HEK293 (cell line): ENCODE measurements at regions not wholly inside any gene's neighbourhood (a gene's known extent, or its start where the extent isn't known, plus 50 kb on each side); places are given as distances from the start of the nearest gene placed in this dataset.

ENCODE experiments used
- CTCF ChIA-PET: fragments of 350-600 bp; formaldehyde crosslinking; extraction: SDS; loops from one replicate; lab custom pipeline; 2021; ENCODE audit warnings: antibody characterized with exemption; lab: Yijun Ruan, JAX
- POLR2A ChIA-PET: fragments of 300-600 bp; formaldehyde crosslinking; extraction: SDS; loops from one replicate; lab custom pipeline; 2020; ENCODE audit warnings: antibody characterized with exemption, inconsistent platforms; lab: Yijun Ruan, JAX
- H3K27ac ChIP-seq: fragments of 200-500 bp; sonication (Bioruptor generic); 2 replicates; pipeline ENCODE4 v1.5.1; 2014; ENCODE audit warnings: low read depth, low read length, control low read depth, inconsistent platforms; ENCODE audit errors: extremely low read depth
- H3K36me3 ChIP-seq, 2 experiments: fragments of 200-500 bp in 1 of 2; sonication (Bioruptor generic) in 1 of 2; 1 replicate in 1 of 2; 2 replicates in 1 of 2; pipeline ENCODE4 v1.5.1; 2014 to 2017; ENCODE audit warnings: inconsistent platforms in 2 of 2, low read length in 2 of 2; ENCODE audit not compliant: control insufficient read depth in 2 of 2, insufficient read depth in 1 of 2
- H3K4me1 ChIP-seq: fragments of 200-500 bp; sonication (Bioruptor generic); 2 replicates; pipeline ENCODE4 v1.5.1; 2014; ENCODE audit warnings: mild to moderate bottlenecking, low read length, inconsistent platforms; ENCODE audit not compliant: control insufficient read depth, insufficient read depth
- H3K4me3 ChIP-seq: 2 replicates; pipeline ENCODE4 v1.5.1; 2011; ENCODE audit warnings: low read depth, mild to moderate bottlenecking, control low read depth, low read length, moderate library complexity
- H3K9me3 ChIP-seq: fragments of 200-500 bp; sonication (Bioruptor generic); 2 replicates; pipeline ENCODE4 v1.5.1; 2014; ENCODE audit warnings: low read depth, low read length, inconsistent platforms; ENCODE audit not compliant: control insufficient read depth, insufficient read depth
- GFI1B ChIP-seq: fragments of 450-650 bp; formaldehyde crosslinking; IDR thresholded peaks from 2 replicates; pipeline ENCODE4 v1.5.1; 2016; ENCODE audit warnings: missing biosample characterization, missing genetic modification characterization
- SALL2 ChIP-seq: fragments of 450-650 bp; formaldehyde crosslinking; IDR thresholded peaks from 2 replicates; pipeline ENCODE4 v1.5.0; 2017; ENCODE audit warnings: missing biosample characterization, mild to moderate bottlenecking, missing genetic modification characterization, borderline replicate concordance
- SCRT2 ChIP-seq: fragments of 450-650 bp; formaldehyde crosslinking; IDR thresholded peaks from 2 replicates; pipeline ENCODE4 v1.5.1; 2016; ENCODE audit warnings: missing biosample characterization, missing genetic modification characterization
- ZEB2 ChIP-seq: fragments of 450-650 bp; formaldehyde crosslinking; IDR thresholded peaks from 2 replicates; pipeline ENCODE4 v1.5.1; 2016; ENCODE audit warnings: missing biosample characterization, missing genetic modification characterization
- ZFHX2 ChIP-seq: fragments of 450-650 bp; formaldehyde crosslinking; conservative IDR thresholded peaks from 2 replicates; pipeline ENCODE4 v1.5.1; 2016; ENCODE audit warnings: missing biosample characterization, missing genetic modification characterization
- ZNF155 ChIP-seq: fragments of 450-650 bp; formaldehyde crosslinking; IDR thresholded peaks from 2 replicates; pipeline ENCODE4 v1.5.1; 2016; ENCODE audit warnings: missing biosample characterization, missing genetic modification characterization
- ZNF169 ChIP-seq: fragments of 450-650 bp; formaldehyde crosslinking; IDR thresholded peaks from 2 replicates; pipeline ENCODE4 v1.5.1; 2016; ENCODE audit warnings: missing biosample characterization, missing genetic modification characterization
- ZNF214 ChIP-seq: fragments of 450-650 bp; formaldehyde crosslinking; IDR thresholded peaks from 2 replicates; pipeline ENCODE4 v1.5.1; 2017; ENCODE audit warnings: missing biosample characterization, mild to moderate bottlenecking, missing genetic modification characterization, borderline replicate concordance
- ZNF292 ChIP-seq: fragments of 450-650 bp; formaldehyde crosslinking; IDR thresholded peaks from 2 replicates; pipeline ENCODE4 v1.5.1; 2016; ENCODE audit warnings: low read depth, missing biosample characterization, missing genetic modification characterization, borderline replicate concordance
- ZNF37A ChIP-seq: fragments of 450-650 bp; IDR thresholded peaks from 2 replicates; pipeline ENCODE4 v1.5.1; 2018; ENCODE audit warnings: missing biosample characterization, missing genetic modification characterization
- ZNF558 ChIP-seq: fragments of 450-650 bp; formaldehyde crosslinking; IDR thresholded peaks from 2 replicates; pipeline ENCODE4 v1.5.1; 2016; ENCODE audit warnings: missing biosample characterization, missing genetic modification characterization
- ZNF560 ChIP-seq: fragments of 450-650 bp; formaldehyde crosslinking; IDR thresholded peaks from 2 replicates; pipeline ENCODE4 v1.5.1; 2017; ENCODE audit warnings: missing biosample characterization, missing genetic modification characterization, borderline replicate concordance
- ZNF654 ChIP-seq: fragments of 450-650 bp; formaldehyde crosslinking; IDR thresholded peaks from 2 replicates; pipeline ENCODE4 v1.5.1; 2016; ENCODE audit warnings: low read depth, missing biosample characterization, missing genetic modification characterization
- ZNF768 ChIP-seq: fragments of 450-650 bp; formaldehyde crosslinking; IDR thresholded peaks from 2 replicates; pipeline ENCODE4 v1.5.1; 2018; ENCODE audit warnings: missing biosample characterization, mild to moderate bottlenecking, missing genetic modification characterization
- ZNF777 ChIP-seq: fragments of 450-650 bp; formaldehyde crosslinking; IDR thresholded peaks from 2 replicates; pipeline ENCODE4 v1.5.1; 2017; ENCODE audit warnings: missing biosample characterization, missing genetic modification characterization, borderline replicate concordance
- ZNF792 ChIP-seq: fragments of 450-650 bp; formaldehyde crosslinking; IDR thresholded peaks from 2 replicates; pipeline ENCODE4 v1.5.1; 2016; ENCODE audit warnings: missing biosample characterization, missing genetic modification characterization
- TF ChIP-seq, protein P1 (sequence below): fragments of 450-650 bp; formaldehyde crosslinking; IDR thresholded peaks from 2 replicates; pipeline ENCODE4 v1.5.1; 2016; ENCODE audit warnings: missing biosample characterization, missing genetic modification characterization
- TF ChIP-seq, protein P2 (sequence below): fragments of 450-650 bp; formaldehyde crosslinking; IDR thresholded peaks from 2 replicates; pipeline ENCODE4 v1.5.1; 2016; ENCODE audit warnings: missing biosample characterization, missing genetic modification characterization
- TF ChIP-seq, protein P3 (sequence below): fragments of 450-650 bp; formaldehyde crosslinking; IDR thresholded peaks from 2 replicates; pipeline ENCODE4 v1.5.0; 2017; ENCODE audit warnings: missing biosample characterization, missing genetic modification characterization, borderline replicate concordance
- TF ChIP-seq, protein P4 (sequence below): fragments of 450-650 bp; formaldehyde crosslinking; IDR thresholded peaks from 2 replicates; pipeline ENCODE4 v1.5.1; 2017; ENCODE audit warnings: missing biosample characterization, missing genetic modification characterization
- TF ChIP-seq, protein P5 (sequence below): fragments of 450-650 bp; formaldehyde crosslinking; IDR thresholded peaks from 2 replicates; pipeline ENCODE4 v1.5.1; 2016; ENCODE audit warnings: missing biosample characterization, missing genetic modification characterization
- TF ChIP-seq, protein P6 (sequence below): fragments of 450-650 bp; formaldehyde crosslinking; IDR thresholded peaks from 2 replicates; pipeline ENCODE4 v1.5.1; 2016; ENCODE audit warnings: missing biosample characterization, missing genetic modification characterization
- TF ChIP-seq, protein P7 (sequence below): fragments of 450-650 bp; formaldehyde crosslinking; optimal IDR thresholded peaks from 2 replicates; pipeline ENCODE3; 2016; ENCODE audit warnings: missing biosample characterization, mild to moderate bottlenecking, missing genetic modification characterization

DNA sequence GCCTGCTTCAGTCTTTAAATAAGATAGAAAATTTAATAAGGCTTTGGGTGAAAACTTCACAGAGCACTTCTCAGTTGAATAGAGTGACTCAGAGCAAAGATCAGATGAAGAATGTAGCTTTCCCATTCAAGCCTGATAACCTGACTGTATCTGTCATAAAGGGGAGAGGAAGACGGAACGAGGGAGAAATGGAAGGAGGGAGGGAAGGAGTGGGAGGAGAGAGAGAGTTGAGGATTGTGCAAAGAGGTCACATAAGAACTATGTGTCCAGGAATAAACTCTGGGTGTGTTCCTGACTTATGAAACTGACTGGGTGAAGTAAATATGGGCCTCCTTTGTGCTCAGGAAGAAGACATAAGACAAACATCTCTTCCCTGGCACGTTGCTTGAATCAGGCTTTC lies 385.5 kb downstream of the LPIN1 start:
- POLR2A ChIA-PET, result no interaction called here
- CTCF ChIA-PET, result no interaction called here
- H3K4me1 ChIP-seq, result no peaks in the 10 kb centered on the region

DNA sequence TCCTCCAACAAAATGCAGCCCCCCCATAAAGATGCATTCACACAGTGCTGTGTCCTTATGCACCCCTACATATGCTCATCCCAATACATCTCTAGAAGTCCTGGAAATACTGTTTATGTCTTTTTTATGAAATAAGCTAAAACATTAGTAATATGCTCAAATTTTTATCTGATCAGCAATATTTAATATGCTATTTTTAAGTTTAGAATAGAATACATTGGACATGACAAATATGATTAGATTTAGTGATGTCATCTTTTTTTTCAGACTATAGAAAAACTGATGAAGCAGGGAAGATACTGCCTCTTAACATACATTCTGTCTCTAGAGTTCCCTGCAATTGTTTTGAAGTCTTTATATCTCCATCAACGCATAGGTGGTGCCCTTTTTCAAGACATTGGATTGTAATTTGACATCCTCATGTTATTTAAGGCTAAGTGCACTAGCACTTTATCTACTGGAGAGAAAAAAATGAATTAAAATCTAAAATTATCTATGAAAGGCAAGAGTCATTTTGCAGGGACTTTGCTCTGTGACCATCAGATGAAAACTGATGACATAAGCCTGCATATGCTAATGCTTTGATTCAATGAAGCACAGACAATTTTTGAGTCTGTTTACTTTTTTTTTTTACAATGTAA lies 395.3 kb downstream of the LPIN1 start:
- no peaks in the 10 kb centered on the region for H3K36me3 ChIP-seq
- TF ChIP-seq, protein P1, sequence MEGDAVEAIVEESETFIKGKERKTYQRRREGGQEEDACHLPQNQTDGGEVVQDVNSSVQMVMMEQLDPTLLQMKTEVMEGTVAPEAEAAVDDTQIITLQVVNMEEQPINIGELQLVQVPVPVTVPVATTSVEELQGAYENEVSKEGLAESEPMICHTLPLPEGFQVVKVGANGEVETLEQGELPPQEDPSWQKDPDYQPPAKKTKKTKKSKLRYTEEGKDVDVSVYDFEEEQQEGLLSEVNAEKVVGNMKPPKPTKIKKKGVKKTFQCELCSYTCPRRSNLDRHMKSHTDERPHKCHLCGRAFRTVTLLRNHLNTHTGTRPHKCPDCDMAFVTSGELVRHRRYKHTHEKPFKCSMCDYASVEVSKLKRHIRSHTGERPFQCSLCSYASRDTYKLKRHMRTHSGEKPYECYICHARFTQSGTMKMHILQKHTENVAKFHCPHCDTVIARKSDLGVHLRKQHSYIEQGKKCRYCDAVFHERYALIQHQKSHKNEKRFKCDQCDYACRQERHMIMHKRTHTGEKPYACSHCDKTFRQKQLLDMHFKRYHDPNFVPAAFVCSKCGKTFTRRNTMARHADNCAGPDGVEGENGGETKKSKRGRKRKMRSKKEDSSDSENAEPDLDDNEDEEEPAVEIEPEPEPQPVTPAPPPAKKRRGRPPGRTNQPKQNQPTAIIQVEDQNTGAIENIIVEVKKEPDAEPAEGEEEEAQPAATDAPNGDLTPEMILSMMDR (tag by site-specific recombination), result no peak
- TF ChIP-seq, protein P2, sequence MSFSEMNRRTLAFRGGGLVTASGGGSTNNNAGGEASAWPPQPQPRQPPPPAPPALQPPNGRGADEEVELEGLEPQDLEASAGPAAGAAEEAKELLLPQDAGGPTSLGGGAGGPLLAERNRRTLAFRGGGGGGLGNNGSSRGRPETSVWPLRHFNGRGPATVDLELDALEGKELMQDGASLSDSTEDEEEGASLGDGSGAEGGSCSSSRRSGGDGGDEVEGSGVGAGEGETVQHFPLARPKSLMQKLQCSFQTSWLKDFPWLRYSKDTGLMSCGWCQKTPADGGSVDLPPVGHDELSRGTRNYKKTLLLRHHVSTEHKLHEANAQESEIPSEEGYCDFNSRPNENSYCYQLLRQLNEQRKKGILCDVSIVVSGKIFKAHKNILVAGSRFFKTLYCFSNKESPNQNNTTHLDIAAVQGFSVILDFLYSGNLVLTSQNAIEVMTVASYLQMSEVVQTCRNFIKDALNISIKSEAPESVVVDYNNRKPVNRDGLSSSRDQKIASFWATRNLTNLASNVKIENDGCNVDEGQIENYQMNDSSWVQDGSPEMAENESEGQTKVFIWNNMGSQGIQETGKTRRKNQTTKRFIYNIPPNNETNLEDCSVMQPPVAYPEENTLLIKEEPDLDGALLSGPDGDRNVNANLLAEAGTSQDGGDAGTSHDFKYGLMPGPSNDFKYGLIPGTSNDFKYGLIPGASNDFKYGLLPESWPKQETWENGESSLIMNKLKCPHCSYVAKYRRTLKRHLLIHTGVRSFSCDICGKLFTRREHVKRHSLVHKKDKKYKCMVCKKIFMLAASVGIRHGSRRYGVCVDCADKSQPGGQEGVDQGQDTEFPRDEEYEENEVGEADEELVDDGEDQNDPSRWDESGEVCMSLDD (tag by site-specific recombination), result no peak
- TF ChIP-seq ZNF560, result no peak
- TF ChIP-seq, protein P3, sequence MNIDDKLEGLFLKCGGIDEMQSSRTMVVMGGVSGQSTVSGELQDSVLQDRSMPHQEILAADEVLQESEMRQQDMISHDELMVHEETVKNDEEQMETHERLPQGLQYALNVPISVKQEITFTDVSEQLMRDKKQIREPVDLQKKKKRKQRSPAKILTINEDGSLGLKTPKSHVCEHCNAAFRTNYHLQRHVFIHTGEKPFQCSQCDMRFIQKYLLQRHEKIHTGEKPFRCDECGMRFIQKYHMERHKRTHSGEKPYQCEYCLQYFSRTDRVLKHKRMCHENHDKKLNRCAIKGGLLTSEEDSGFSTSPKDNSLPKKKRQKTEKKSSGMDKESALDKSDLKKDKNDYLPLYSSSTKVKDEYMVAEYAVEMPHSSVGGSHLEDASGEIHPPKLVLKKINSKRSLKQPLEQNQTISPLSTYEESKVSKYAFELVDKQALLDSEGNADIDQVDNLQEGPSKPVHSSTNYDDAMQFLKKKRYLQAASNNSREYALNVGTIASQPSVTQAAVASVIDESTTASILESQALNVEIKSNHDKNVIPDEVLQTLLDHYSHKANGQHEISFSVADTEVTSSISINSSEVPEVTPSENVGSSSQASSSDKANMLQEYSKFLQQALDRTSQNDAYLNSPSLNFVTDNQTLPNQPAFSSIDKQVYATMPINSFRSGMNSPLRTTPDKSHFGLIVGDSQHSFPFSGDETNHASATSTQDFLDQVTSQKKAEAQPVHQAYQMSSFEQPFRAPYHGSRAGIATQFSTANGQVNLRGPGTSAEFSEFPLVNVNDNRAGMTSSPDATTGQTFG, result no peak
- no peak for TF ChIP-seq SCRT2 (tag by site-specific recombination)
- TF ChIP-seq ZNF792 (tag by site-specific recombination), result no peak
- TF ChIP-seq, protein P4, sequence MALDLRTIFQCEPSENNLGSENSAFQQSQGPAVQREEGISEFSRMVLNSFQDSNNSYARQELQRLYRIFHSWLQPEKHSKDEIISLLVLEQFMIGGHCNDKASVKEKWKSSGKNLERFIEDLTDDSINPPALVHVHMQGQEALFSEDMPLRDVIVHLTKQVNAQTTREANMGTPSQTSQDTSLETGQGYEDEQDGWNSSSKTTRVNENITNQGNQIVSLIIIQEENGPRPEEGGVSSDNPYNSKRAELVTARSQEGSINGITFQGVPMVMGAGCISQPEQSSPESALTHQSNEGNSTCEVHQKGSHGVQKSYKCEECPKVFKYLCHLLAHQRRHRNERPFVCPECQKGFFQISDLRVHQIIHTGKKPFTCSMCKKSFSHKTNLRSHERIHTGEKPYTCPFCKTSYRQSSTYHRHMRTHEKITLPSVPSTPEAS (tag by site-specific recombination), result no peak
- TF ChIP-seq, protein P5, sequence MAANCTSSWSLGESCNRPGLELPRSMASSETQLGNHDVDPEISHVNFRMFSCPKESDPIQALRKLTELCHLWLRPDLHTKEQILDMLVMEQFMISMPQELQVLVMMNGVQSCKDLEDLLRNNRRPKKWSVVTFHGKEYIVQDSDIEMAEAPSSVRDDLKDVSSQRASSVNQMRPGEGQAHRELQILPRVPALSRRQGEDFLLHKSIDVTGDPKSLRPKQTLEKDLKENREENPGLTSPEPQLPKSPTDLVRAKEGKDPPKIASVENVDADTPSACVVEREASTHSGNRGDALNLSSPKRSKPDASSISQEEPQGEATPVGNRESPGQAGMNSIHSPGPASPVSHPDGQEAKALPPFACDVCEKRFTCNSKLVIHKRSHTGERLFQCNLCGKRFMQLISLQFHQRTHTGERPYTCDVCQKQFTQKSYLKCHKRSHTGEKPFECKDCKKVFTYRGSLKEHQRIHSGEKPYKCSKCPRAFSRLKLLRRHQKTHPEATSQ (tag by site-specific recombination), result no peak
- TF ChIP-seq ZNF558 (tag by site-specific recombination), result no peak
- no peak for TF ChIP-seq ZEB2 (tag by site-specific recombination)
- no peak for TF ChIP-seq ZNF37A
- no peak for TF ChIP-seq ZNF654
- no peak for TF ChIP-seq ZNF292 (tag by site-specific recombination)
- TF ChIP-seq, all 188 proteins: peak for 0
- no peak overlapping the region for H3K27ac ChIP-seq
- no peaks in the 10 kb centered on the region for H3K9me3 ChIP-seq
- CTCF ChIA-PET, result no interaction called here
- POLR2A ChIA-PET, result no interaction called here
- H3K4me3 ChIP-seq, result no peak overlapping the region
- H3K4me1 ChIP-seq, result no peaks in the 10 kb centered on the region

More for the DNA sequence above, 385.5 kb downstream of the LPIN1 start:
- H3K9me3 ChIP-seq, result no peaks in the 10 kb centered on the region
- TF ChIP-seq ZNF768 (tag by site-specific recombination) (no peak), ZFHX2 (tag by site-specific recombination) (no peak), ZNF169 (tag by site-specific recombination) (no peak), ZNF155 (tag by site-specific recombination) (no peak), ZNF214 (tag by site-specific recombination) (no peak), GFI1B (tag by site-specific recombination) (no peak), SALL2 (tag by site-specific recombination) (no peak), ZNF777 (tag by site-specific recombination) (no peak)
- TF ChIP-seq, protein P6, sequence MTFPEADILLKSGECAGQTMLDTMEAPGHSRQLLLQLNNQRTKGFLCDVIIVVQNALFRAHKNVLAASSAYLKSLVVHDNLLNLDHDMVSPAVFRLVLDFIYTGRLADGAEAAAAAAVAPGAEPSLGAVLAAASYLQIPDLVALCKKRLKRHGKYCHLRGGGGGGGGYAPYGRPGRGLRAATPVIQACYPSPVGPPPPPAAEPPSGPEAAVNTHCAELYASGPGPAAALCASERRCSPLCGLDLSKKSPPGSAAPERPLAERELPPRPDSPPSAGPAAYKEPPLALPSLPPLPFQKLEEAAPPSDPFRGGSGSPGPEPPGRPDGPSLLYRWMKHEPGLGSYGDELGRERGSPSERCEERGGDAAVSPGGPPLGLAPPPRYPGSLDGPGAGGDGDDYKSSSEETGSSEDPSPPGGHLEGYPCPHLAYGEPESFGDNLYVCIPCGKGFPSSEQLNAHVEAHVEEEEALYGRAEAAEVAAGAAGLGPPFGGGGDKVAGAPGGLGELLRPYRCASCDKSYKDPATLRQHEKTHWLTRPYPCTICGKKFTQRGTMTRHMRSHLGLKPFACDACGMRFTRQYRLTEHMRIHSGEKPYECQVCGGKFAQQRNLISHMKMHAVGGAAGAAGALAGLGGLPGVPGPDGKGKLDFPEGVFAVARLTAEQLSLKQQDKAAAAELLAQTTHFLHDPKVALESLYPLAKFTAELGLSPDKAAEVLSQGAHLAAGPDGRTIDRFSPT (tag by site-specific recombination), result no peak
- TF ChIP-seq, protein P7, sequence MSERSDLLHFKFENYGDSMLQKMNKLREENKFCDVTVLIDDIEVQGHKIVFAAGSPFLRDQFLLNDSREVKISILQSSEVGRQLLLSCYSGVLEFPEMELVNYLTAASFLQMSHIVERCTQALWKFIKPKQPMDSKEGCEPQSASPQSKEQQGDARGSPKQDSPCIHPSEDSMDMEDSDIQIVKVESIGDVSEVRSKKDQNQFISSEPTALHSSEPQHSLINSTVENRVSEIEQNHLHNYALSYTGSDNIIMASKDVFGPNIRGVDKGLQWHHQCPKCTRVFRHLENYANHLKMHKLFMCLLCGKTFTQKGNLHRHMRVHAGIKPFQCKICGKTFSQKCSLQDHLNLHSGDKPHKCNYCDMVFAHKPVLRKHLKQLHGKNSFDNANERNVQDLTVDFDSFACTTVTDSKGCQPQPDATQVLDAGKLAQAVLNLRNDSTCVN (tag by site-specific recombination), result no peak
- TF ChIP-seq, all 188 proteins: peak for 0
- Histone ChIP-seq H3K27ac (no peak overlapping the region), H3K36me3 (no peaks in the 10 kb centered on the region), H3K4me3 (no peak overlapping the region)
